ENCODE measurements at regions not wholly inside any gene's neighbourhood (a gene's known extent, or its start where the extent isn't known, plus 50 kb on each side); places are given as distances from the start of the nearest gene placed in this dataset.

- Histone ChIP-seq H2BK15ac (ENCODE audit: low read length) (0 out of 2 replicates have a peak overlapping the region, but pooled peaks have one; percentile 61), H4K8ac (ENCODE audit: extremely low read depth, insufficient read depth, low read length) (no peak overlapping the region), H3K79me1 (ENCODE audit: low read depth, low read length) (no peaks in the 10 kb centered on the region), H2BK5ac (ENCODE audit: low read depth, low read length) (no peak overlapping the region), H3K56ac (replicated peaks; ENCODE audit: insufficient read length, low read depth, low read length) (no peak overlapping the region), H3K4me3 (ENCODE audit: extremely low read depth in 1 of 4, insufficient read depth in 2 of 4, low read depth in 3 of 4, low read length in 4 of 4) (no peak overlapping the region), H4K20me1 (replicated peaks in 1 of 2; ENCODE audit: control insufficient read depth in 1 of 2, insufficient read depth in 2 of 2, low read length in 2 of 2) (no peaks in the 10 kb centered on the region), H2BK20ac (ENCODE audit: low read length) (no peak overlapping the region), H3K27me3 (replicated peaks in 1 of 4; ENCODE audit: control insufficient read depth in 3 of 4, extremely low read depth in 1 of 4, insufficient read depth in 3 of 4, low read length in 3 of 4) (no peaks in the 10 kb centered on the region), H3K4me2 (ENCODE audit: insufficient read depth in 1 of 2, low read depth in 2 of 2, low read length in 2 of 2) (no peak overlapping the region), H3K18ac (ENCODE audit: extremely low read depth, low read length) (no peak overlapping the region), H2AFZ (ENCODE audit: low read length) (no peak overlapping the region), H3K36me3 (ENCODE audit: control insufficient read depth in 2 of 4, insufficient read depth in 4 of 4, low read length in 3 of 4) (peaks cover 0 to 8% (median 0%) of the 10 kb centered on the region in 4 experiments; a peak in 1 of 8 replicates), H2AK5ac (ENCODE audit: low read depth, low read length) (no peak overlapping the region), H3K4ac (replicated peaks; ENCODE audit: insufficient read length, low read depth, low read length) (no peak overlapping the region), H3K14ac (ENCODE audit: insufficient read length) (no peak overlapping the region), H4K91ac (replicated peaks; ENCODE audit: insufficient read length, low read length) (no peak overlapping the region), H3K27ac (ENCODE audit: low read depth, low read length) (no peak overlapping the region), H3K4me1 (replicated peaks in 1 of 4; ENCODE audit: control insufficient read depth in 3 of 4, insufficient read depth in 4 of 4, low read length in 3 of 4) (no peaks in the 10 kb centered on the region), H3K23ac (ENCODE audit: insufficient read length) (no peak overlapping the region), H3K79me2 (ENCODE audit: control insufficient read depth in 1 of 2, insufficient read depth in 2 of 2, low read length in 2 of 2) (no peaks in the 10 kb centered on the region), H3K9ac (replicated peaks in 1 of 4; ENCODE audit: extremely low read depth in 1 of 4, low read depth in 3 of 4, low read length in 3 of 4) (no peak overlapping the region), H2BK12ac (ENCODE audit: low read depth, low read length) (no peak overlapping the region), H3K9me3 (ENCODE audit: insufficient read depth in 2 of 2, low read depth in 1 of 2, low read length in 1 of 2) (peaks cover 20 to 23% of the 10 kb centered on the region in 2 experiments; a peak in 3 of 4 replicates), H2BK120ac (replicated peaks; ENCODE audit: low read depth, low read length) (no peak overlapping the region), H4K5ac (ENCODE audit: insufficient read length, low read depth, low read length) (no peak overlapping the region), H3K23me2 (ENCODE audit: low read depth, low read length) (no peaks in the 10 kb centered on the region)
- TF ChIP-seq JUND (IDR thresholded peaks at IDR 0.05; ENCODE audit: low read length) (no peak), HDAC6 (IDR thresholded peaks at IDR 0.05; ENCODE audit: low read depth, low read length) (no peak), RXRA (IDR thresholded peaks at IDR 0.05; ENCODE audit: insufficient read depth, low read depth, low read length) (no peak), CTCF (IDR thresholded peaks at IDR 0.05; ENCODE audit: control extremely low read depth in 1 of 3, insufficient read depth in 1 of 3, low read depth in 1 of 3, low read length in 3 of 3) (peak in 2 of 3 experiments; percentile 21 to 48; a peak in 2 of 4 replicates), RBBP5 (IDR thresholded peaks at IDR 0.05; ENCODE audit: borderline replicate concordance, low read depth, low read length) (no peak), CBX5 (IDR thresholded peaks at IDR 0.05; ENCODE audit: low read depth, low read length) (no peak), CHD2 (IDR thresholded peaks at IDR 0.05; ENCODE audit: low read length) (no peak), RAD21 (IDR thresholded peaks at IDR 0.05 in 1 of 2, conservative IDR thresholded peaks at IDR 0.05 in 1 of 2; ENCODE audit: low read depth in 2 of 2, low read length in 2 of 2) (peak; percentile 25 to 47), NRF1 (IDR thresholded peaks at IDR 0.05; ENCODE audit: low read depth, low read length) (no peak), HDAC2 (IDR thresholded peaks at IDR 0.05; ENCODE audit: borderline replicate concordance in 1 of 2, low read depth in 2 of 2, low read length in 2 of 2) (no peak)
- ChIA-PET CTCF (ENCODE audit: partially characterized antibody) (no interaction called here), POLR2A (ENCODE audit: partially characterized antibody) (no interaction called here)
- FAIRE-seq = peak; percentile 84
- WGBS, 2 experiments (ENCODE audit: extremely low coverage in 1 of 2, insufficient coverage in 1 of 2, insufficient read length in 1 of 2, insufficient replicate concordance in 2 of 2, low coverage in 1 of 2, low lambda C conversion rate in 2 of 2, missing lambda C conversion rate in 1 of 2) = 61% methylated on average over 7 of the region's 7 CpGs; no CpG with 5 or more reads in 1 of the 2 experiments
- DNase-seq (ENCODE audit: low read depth in 1 of 2, low spot score in 2 of 2) = peak in 1 of 2 experiments; percentile 15
Observed at GRCh38 chrX:92260102-92260501, 480.9 kb downstream of the PCDH11X start.

All from H1 (cell line).